HG03196 (cell line): ENCODE measurements at regions not wholly inside any gene's neighbourhood (a gene's known extent, or its start where the extent isn't known, plus 50 kb on each side); places are given as distances from the start of the nearest gene placed in this dataset.
"Not testable (repeated sequence)": the region's sequence is repeated elsewhere in the genome, so short reads cannot be mapped to it uniquely, and the experiment has no call there.

Experiments
- ATAC-seq: cut with Tn5 transposase; IDR thresholded peaks from one replicate; pipeline ENCODE4 v1.9.1; 2021; ENCODE audit not compliant: unreplicated experiment

- ATAC-seq, result no peak
Measured at GRCh38 chr5:167415779-167416746, 875.4 kb upstream of the WWC1 start.

GRCh38 chr5:167417662-167418061 lies 873.8 kb upstream of the WWC1 start:
- ATAC-seq, result no peak

- no peak for ATAC-seq
Measured at GRCh38 chr5:167425161-167425560, 866.3 kb upstream of the WWC1 start.

- no peak for ATAC-seq
Measured at GRCh38 chr5:167426501-167426900, 864.9 kb upstream of the WWC1 start.

GRCh38 chr5:167427641-167428040 lies 863.8 kb upstream of the WWC1 start:
- not testable (repeated sequence) for ATAC-seq

- no peak for ATAC-seq
Measured at GRCh38 chr5:167440846-167441245, 850.6 kb upstream of the WWC1 start.

GRCh38 chr5:167442922-167443321 lies 848.5 kb upstream of the WWC1 start:
- ATAC-seq, result no peak

- no peak for ATAC-seq
Measured at GRCh38 chr5:167447466-167448375, 843.7 kb upstream of the WWC1 start.

- no peak for ATAC-seq
Measured at GRCh38 chr5:167448376-167448775, 843.1 kb upstream of the WWC1 start.

GRCh38 chr5:167451076-167451475 lies 840.4 kb upstream of the WWC1 start:
- ATAC-seq, result no peak

GRCh38 chr5:167452136-167452535 lies 839.3 kb upstream of the WWC1 start:
- ATAC-seq, result no peak

- ATAC-seq, result no peak
Measured at GRCh38 chr5:167453246-167454030, 838.0 kb upstream of the WWC1 start.

GRCh38 chr5:167458412-167458811 lies 833.0 kb upstream of the WWC1 start:
- ATAC-seq, result no peak

GRCh38 chr5:167460449-167461020 lies 830.9 kb upstream of the WWC1 start:
- no peak for ATAC-seq

- no peak for ATAC-seq
Measured at GRCh38 chr5:167463939-167464338, 827.5 kb upstream of the WWC1 start.

- no peak for ATAC-seq
Measured at GRCh38 chr5:167466992-167467391, 824.5 kb upstream of the WWC1 start.

- ATAC-seq, result no peak
Measured at GRCh38 chr5:167472566-167473108, 818.8 kb upstream of the WWC1 start.

GRCh38 chr5:167478188-167478587 lies 813.3 kb upstream of the WWC1 start:
- no peak for ATAC-seq

- ATAC-seq, result no peak
Measured at GRCh38 chr5:167479779-167480178, 811.7 kb upstream of the WWC1 start.

- ATAC-seq, result no peak
Measured at GRCh38 chr5:167481345-167481744, 810.1 kb upstream of the WWC1 start.
